Neural progenitor cell (in vitro differentiated cells): ENCODE measurements at regions not wholly inside any gene's neighbourhood (a gene's known extent, or its start where the extent isn't known, plus 50 kb on each side); places are given as distances from the start of the nearest gene placed in this dataset.

Source experiments
- DNase-seq: peaks from one replicate; pipeline ENCODE4 v3.0.0-alpha.2; 2016; ENCODE audit warnings: low spot score
- H2AFZ ChIP-seq: fragments of 200-600 bp; sonication (generic); replicated peaks from 2 replicates; pipeline ENCODE4 v1.6.1; 2016; ENCODE audit warnings: antibody characterized with exemption
- H3F3A ChIP-seq: fragments of 200-600 bp; sonication (generic); 2 replicates; pipeline ENCODE4 v1.6.1; 2016; ENCODE audit warnings: antibody characterized with exemption, low read depth
- H3K27ac ChIP-seq: fragments of 200-600 bp; sonication (generic); 2 replicates; pipeline ENCODE4 v1.5.1; 2016; ENCODE audit warnings: mild to moderate bottlenecking
- H3K27me3 ChIP-seq: fragments of 200-600 bp; sonication (generic); 2 replicates; pipeline ENCODE4 v1.6.1; 2016; ENCODE audit warnings: mild to moderate bottlenecking, moderate library complexity
- H3K36me3 ChIP-seq: fragments of 200-600 bp; sonication (generic); 2 replicates; pipeline ENCODE4 v1.5.1; 2016
- H3K4me1 ChIP-seq: fragments of 200-600 bp; sonication (generic); 2 replicates; pipeline ENCODE4 v1.6.1; 2016; ENCODE audit warnings: mixed run types
- H3K4me2 ChIP-seq: fragments of 200-600 bp; sonication (generic); 2 replicates; pipeline ENCODE4 v1.6.1; 2016
- H3K4me3 ChIP-seq: fragments of 200-600 bp; sonication (generic); 2 replicates; pipeline ENCODE4 v1.5.1; 2016
- H3K79me2 ChIP-seq: fragments of 200-600 bp; sonication (generic); 2 replicates; pipeline ENCODE4 v1.6.1; 2016; ENCODE audit warnings: low read depth
- H3K9ac ChIP-seq: fragments of 200-600 bp; sonication (generic); 2 replicates; pipeline ENCODE4 v1.6.1; 2016
- H3K9me3 ChIP-seq: fragments of 200-600 bp; sonication (generic); 2 replicates; pipeline ENCODE4 v1.5.1; 2016; ENCODE audit warnings: low read depth
- H4K20me1 ChIP-seq: fragments of 200-600 bp; sonication (generic); 2 replicates; pipeline ENCODE4 v1.6.1; 2016; ENCODE audit warnings: low read depth
- H3K27ac Mint-ChIP-seq: 3 replicates; pipeline ENCODE4 v1.8.0; 2021; ENCODE audit warnings: mixed read lengths
- H3K27me3 Mint-ChIP-seq: 2 replicates; pipeline ENCODE4 v1.8.0; 2022; ENCODE audit warnings: low read depth, mild to moderate bottlenecking, inconsistent platforms, moderate library complexity, mixed read lengths; ENCODE audit not compliant: insufficient read depth
- H3K36me3 Mint-ChIP-seq: 3 replicates; pipeline ENCODE4 v1.8.0; 2021; ENCODE audit warnings: mixed read lengths
- H3K4me1 Mint-ChIP-seq: 3 replicates; pipeline ENCODE4 v1.8.0; 2021; ENCODE audit warnings: mixed read lengths
- H3K4me3 Mint-ChIP-seq: 3 replicates; pipeline ENCODE4 v1.8.0; 2021; ENCODE audit warnings: mild to moderate bottlenecking, moderate library complexity, mixed read lengths
- H3K9me3 Mint-ChIP-seq: 3 replicates; pipeline ENCODE4 v1.8.0; 2020; ENCODE audit warnings: mixed read lengths
- CTCF ChIP-seq: fragments of 200-600 bp; sonication (generic); IDR thresholded peaks from 2 replicates; pipeline ENCODE4 v1.5.1; 2017; ENCODE audit warnings: antibody characterized with exemption, mild to moderate bottlenecking
- EZH2 ChIP-seq: fragments of 200-600 bp; sonication (generic); IDR thresholded peaks from 2 replicates; pipeline ENCODE4 v1.6.1; 2017; ENCODE audit warnings: antibody characterized with exemption, mild to moderate bottlenecking, moderate library complexity
- EZH2phosphoT487 ChIP-seq: fragments of 200-600 bp; sonication (generic); IDR thresholded peaks from 2 replicates; pipeline ENCODE4 v1.6.1; 2017; ENCODE audit warnings: antibody characterized with exemption

- Histone ChIP-seq H3K27me3 (no peaks in the 10 kb centered on the region), H2AFZ (no peak overlapping the region), H3K4me3 (no peak overlapping the region), H3F3A (no peaks in the 10 kb centered on the region), H4K20me1 (no peaks in the 10 kb centered on the region), H3K27ac (no peak overlapping the region), H3K36me3 (no peaks in the 10 kb centered on the region), H3K4me1 (no peaks in the 10 kb centered on the region), H3K9ac (no peak overlapping the region), H3K9me3 (no peaks in the 10 kb centered on the region), H3K79me2 (no peaks in the 10 kb centered on the region), H3K4me2 (no peak overlapping the region)
- peaks cover 2% of the 10 kb centered on the region for H3K36me3 Mint-ChIP-seq
- H3K9me3 Mint-ChIP-seq: no peaks in the 10 kb centered on the region
- H3K27me3 Mint-ChIP-seq: no peaks in the 10 kb centered on the region
- TF ChIP-seq EZH2phosphoT487 (no peak), CTCF (no peak), EZH2 (no peak)
- no peak overlapping the region for H3K4me3 Mint-ChIP-seq
- H3K27ac Mint-ChIP-seq: no peak overlapping the region
- no peaks in the 10 kb centered on the region for H3K4me1 Mint-ChIP-seq
- no peak for DNase-seq
These were observed 72.2 kb upstream of the KLF3 start for GRCh38 chr4:38591617-38592337.

- H3K4me1 Mint-ChIP-seq: no peaks in the 10 kb centered on the region
- peaks cover 15% of the 10 kb centered on the region for H3K36me3 Mint-ChIP-seq
- no peak for DNase-seq
- Histone ChIP-seq H3K4me1 (no peaks in the 10 kb centered on the region), H3K36me3 (no peaks in the 10 kb centered on the region), H3K27ac (no peak overlapping the region), H4K20me1 (no peaks in the 10 kb centered on the region), H3K4me2 (no peak overlapping the region), H3K9ac (no peak overlapping the region), H3K4me3 (no peak overlapping the region), H3K79me2 (no peaks in the 10 kb centered on the region), H3F3A (no peaks in the 10 kb centered on the region), H2AFZ (no peak overlapping the region), H3K27me3 (no peaks in the 10 kb centered on the region), H3K9me3 (no peaks in the 10 kb centered on the region)
- H3K9me3 Mint-ChIP-seq: no peaks in the 10 kb centered on the region
- no peak overlapping the region for H3K4me3 Mint-ChIP-seq
- no peak for TF ChIP-seq EZH2
- no peak for TF ChIP-seq EZH2phosphoT487
- TF ChIP-seq CTCF: no peak
- no peak overlapping the region for H3K27ac Mint-ChIP-seq
- no peaks in the 10 kb centered on the region for H3K27me3 Mint-ChIP-seq
These were observed 65.5 kb upstream of the KLF3 start for GRCh38 chr4:38598489-38598888.

- no peak overlapping the region for H3K4me2 ChIP-seq
- H3K4me3 Mint-ChIP-seq: no peak overlapping the region
- no peaks in the 10 kb centered on the region for H3K9me3 ChIP-seq
- no peak for TF ChIP-seq EZH2
- TF ChIP-seq EZH2phosphoT487: no peak
- no peak for TF ChIP-seq CTCF
- no peak overlapping the region for H3K27ac Mint-ChIP-seq
- peaks cover 15% of the 10 kb centered on the region for H3K36me3 Mint-ChIP-seq
- no peak overlapping the region for H3K9ac ChIP-seq
- H3K79me2 ChIP-seq: no peaks in the 10 kb centered on the region
- no peak overlapping the region for H3K27ac ChIP-seq
- peaks cover 3% of the 10 kb centered on the region for H3K4me1 ChIP-seq
- no peaks in the 10 kb centered on the region for H4K20me1 ChIP-seq
- H3F3A ChIP-seq: no peaks in the 10 kb centered on the region
- no peaks in the 10 kb centered on the region for H3K27me3 ChIP-seq
- peaks cover 9% of the 10 kb centered on the region for H3K4me1 Mint-ChIP-seq
- H3K9me3 Mint-ChIP-seq: no peaks in the 10 kb centered on the region
- H2AFZ ChIP-seq: no peak overlapping the region
- no peak overlapping the region for H3K4me3 ChIP-seq
- no peak for DNase-seq
- no peaks in the 10 kb centered on the region for H3K36me3 ChIP-seq
- no peaks in the 10 kb centered on the region for H3K27me3 Mint-ChIP-seq
These were observed 63.4 kb upstream of the KLF3 start for GRCh38 chr4:38600575-38600974.
